Sigmoid colon (tissue), 6 donors: ENCODE measurements at regions not wholly inside any gene's neighbourhood (a gene's known extent, or its start where the extent isn't known, plus 50 kb on each side); places are given as distances from the start of the nearest gene placed in this dataset.

ENCODE experiments used
- DNase-seq: peaks from one replicate; pipeline ENCODE4 v3.0.0-alpha.2; 2019
- H3K27ac ChIP-seq, 4 donors: fragments of 200-600 bp; sonication (generic); one replicate each; pipeline ENCODE4 v1.5.1; 2016 to 2019; ENCODE audit warnings: mild to moderate bottlenecking in 1 of 4
- H3K27me3 ChIP-seq, 3 donors: fragments of 200-600 bp; sonication (generic); one replicate each; pipeline ENCODE4 v1.5.1; 2019; ENCODE audit warnings: mild to moderate bottlenecking in 1 of 3
- H3K36me3 ChIP-seq, 4 donors: fragments of 200-600 bp; sonication (generic); one replicate each; pipeline ENCODE4 v1.5.1; 2016 to 2019
- H3K4me1 ChIP-seq, 4 donors: fragments of 200-600 bp; sonication (generic); one replicate each; pipeline ENCODE4 v1.5.1; 2017 to 2019
- H3K4me3 ChIP-seq, 4 donors: fragments of 200-600 bp; sonication (generic); one replicate each; pipeline ENCODE4 v1.5.1; 2017 to 2019; ENCODE audit warnings: mild to moderate bottlenecking in 2 of 4, moderate library complexity in 1 of 4
- H3K9me3 ChIP-seq, 4 donors: fragments of 200-600 bp in 3 of 4; sonication (generic) in 3 of 4; one replicate each; pipeline versions ENCODE4 v1.5.1 to v1.6.1; 2013 to 2019
- EP300 ChIP-seq, 4 donors: sonication (generic); formaldehyde crosslinking; IDR thresholded peaks; one replicate each; pipeline ENCODE4 v1.6.1; 2017; ENCODE audit warnings: antibody characterized with exemption in 4 of 4
- POLR2A ChIP-seq, 2 donors: fragments of 450-650 bp; IDR thresholded peaks; one replicate each; pipeline ENCODE4 v1.6.1; 2016; ENCODE audit warnings: antibody characterized with exemption in 2 of 2, mild to moderate bottlenecking in 2 of 2, moderate library complexity in 2 of 2
- POLR2AphosphoS5 ChIP-seq, 4 donors: sonication (generic); formaldehyde crosslinking; IDR thresholded peaks; one replicate each; pipeline ENCODE4 v1.6.1; 2017; ENCODE audit warnings: antibody characterized with exemption in 4 of 4
- WGBS, 2 donors: extraction: QIAGEN DNeasy Blood & Tissue Kit; methylation state at CpG; one replicate each; pipeline ENCODE4 v1.1.7; 2013; 5-methylcytosine and 5-hydroxymethylcytosine counted together
- intact Hi-C: fragments of 100-400 bp; cut with DNase I; formaldehyde crosslinking; loops from one replicate; pipeline ENCODE4 v1.15.1; 2023
- TF ChIP-seq, protein P1 (sequence below), 4 experiments: fragments of 450-650 bp in 3 of 4; fragments of 200-600 bp in 1 of 4; IDR thresholded peaks; one replicate each; pipeline ENCODE4 v1.5.1; 2016 to 2019; ENCODE audit warnings: antibody characterized with exemption in 4 of 4, mild to moderate bottlenecking in 3 of 4, moderate library complexity in 2 of 4
- donor health status: healthy with polysubstance abuse.
- donor health status: healthy.

DNA sequence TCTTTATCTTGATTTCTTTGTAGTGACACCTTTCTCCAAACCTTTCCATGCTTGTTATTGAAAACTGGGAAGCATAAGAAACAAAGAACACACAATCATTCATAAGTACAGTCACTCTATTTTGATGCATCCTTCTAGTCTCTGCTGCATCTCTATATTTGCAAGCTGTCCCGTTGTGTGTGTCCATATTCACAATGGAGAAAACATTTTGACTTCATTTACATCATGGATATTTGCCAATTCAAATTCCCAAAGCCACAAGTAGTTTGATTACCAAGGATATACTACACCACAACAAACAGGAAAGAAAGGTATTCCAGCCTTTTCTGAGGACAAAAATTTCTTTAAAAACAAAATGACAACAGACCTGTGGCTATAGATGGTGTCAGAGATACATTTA lies 673.8 kb downstream of the STIM2 start:
- intact Hi-C loops, result no loop called here
- Histone ChIP-seq H3K4me3 (no peak overlapping the region), H3K9me3 (no peaks in the 10 kb centered on the region), H3K36me3 (no peaks in the 10 kb centered on the region), H3K4me1 (no peaks in the 10 kb centered on the region), H3K27ac (no peak overlapping the region), H3K27me3 (no peaks in the 10 kb centered on the region)
- 45 to 58% methylated on average over 1 of the region's 1 CpG for WGBS, 2 donors
- no peak for DNase-seq
- TF ChIP-seq EP300 (IDR thresholded peaks at IDR 0.05), result no peak
- TF ChIP-seq POLR2AphosphoS5 (IDR thresholded peaks at IDR 0.05), result no peak
- no peak for TF ChIP-seq POLR2A (IDR thresholded peaks at IDR 0.05)
- TF ChIP-seq, protein P1, sequence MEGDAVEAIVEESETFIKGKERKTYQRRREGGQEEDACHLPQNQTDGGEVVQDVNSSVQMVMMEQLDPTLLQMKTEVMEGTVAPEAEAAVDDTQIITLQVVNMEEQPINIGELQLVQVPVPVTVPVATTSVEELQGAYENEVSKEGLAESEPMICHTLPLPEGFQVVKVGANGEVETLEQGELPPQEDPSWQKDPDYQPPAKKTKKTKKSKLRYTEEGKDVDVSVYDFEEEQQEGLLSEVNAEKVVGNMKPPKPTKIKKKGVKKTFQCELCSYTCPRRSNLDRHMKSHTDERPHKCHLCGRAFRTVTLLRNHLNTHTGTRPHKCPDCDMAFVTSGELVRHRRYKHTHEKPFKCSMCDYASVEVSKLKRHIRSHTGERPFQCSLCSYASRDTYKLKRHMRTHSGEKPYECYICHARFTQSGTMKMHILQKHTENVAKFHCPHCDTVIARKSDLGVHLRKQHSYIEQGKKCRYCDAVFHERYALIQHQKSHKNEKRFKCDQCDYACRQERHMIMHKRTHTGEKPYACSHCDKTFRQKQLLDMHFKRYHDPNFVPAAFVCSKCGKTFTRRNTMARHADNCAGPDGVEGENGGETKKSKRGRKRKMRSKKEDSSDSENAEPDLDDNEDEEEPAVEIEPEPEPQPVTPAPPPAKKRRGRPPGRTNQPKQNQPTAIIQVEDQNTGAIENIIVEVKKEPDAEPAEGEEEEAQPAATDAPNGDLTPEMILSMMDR (IDR thresholded peaks at IDR 0.05), result no peak

DNA sequence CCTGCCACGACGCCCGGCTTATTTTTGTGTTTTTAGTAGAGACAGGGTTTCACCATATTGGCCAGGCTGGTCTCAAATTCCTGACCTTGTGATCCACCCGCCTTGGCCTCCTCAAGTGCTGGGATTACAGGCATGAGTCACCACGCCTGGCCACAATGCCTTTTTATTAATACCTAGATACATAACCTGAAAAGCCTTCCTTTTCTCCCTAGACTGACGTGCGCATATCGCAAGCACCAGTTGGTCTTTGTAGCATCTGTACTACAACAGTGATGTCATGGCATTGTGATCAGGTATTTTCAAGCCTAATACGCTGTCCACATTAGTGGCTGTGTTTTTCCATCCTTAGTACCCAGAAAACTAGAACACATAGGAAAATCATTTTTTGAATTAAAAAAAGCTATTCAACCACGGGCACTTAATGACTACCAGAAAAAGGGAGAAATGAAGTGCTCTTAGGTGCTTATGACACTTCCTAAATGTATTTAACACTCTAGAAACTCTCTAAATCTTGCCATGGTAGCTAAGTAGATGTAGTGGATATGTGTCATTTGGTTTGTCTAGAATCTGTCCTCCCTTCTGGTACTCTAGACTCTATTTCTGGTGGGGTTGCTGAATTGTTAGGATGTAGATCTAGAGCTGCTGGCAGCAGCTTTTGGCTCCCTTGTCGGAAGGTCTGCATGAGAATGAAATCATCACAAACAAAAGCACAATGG lies 707.8 kb downstream of the STIM2 start:
- no peaks in the 10 kb centered on the region for H3K4me1 ChIP-seq
- no peak overlapping the region for H3K4me3 ChIP-seq
- 83 to 84% methylated on average over 11 of the region's 11 CpGs for WGBS, 2 donors
- no peaks in the 10 kb centered on the region for H3K9me3 ChIP-seq
- H3K27ac ChIP-seq, result no peak overlapping the region
- no peak for TF ChIP-seq POLR2AphosphoS5 (IDR thresholded peaks at IDR 0.05)
- no peak for TF ChIP-seq POLR2A (IDR thresholded peaks at IDR 0.05)
- no peaks in the 10 kb centered on the region for H3K27me3 ChIP-seq
- no peak for DNase-seq
- no peaks in the 10 kb centered on the region for H3K36me3 ChIP-seq
- intact Hi-C loops, result no loop called here

DNA sequence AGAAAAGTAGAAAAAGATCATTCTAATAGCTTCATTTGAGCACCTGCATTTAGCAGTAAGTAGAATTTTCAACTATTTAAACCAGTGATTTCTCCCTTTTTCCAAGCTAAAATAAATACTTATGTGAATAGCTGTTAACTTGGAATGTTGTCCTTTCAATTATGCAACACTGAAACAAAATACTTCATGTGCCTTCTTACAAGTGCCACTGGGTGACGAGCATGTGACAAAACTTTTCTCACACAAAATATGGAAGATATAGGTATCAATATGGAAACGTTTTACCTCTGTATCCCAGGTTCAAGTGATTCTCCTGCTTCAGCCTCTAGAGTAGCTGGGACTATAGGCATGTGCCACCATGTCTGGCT lies 708.3 kb downstream of the STIM2 start:
- H3K4me1 ChIP-seq, result no peaks in the 10 kb centered on the region

DNA sequence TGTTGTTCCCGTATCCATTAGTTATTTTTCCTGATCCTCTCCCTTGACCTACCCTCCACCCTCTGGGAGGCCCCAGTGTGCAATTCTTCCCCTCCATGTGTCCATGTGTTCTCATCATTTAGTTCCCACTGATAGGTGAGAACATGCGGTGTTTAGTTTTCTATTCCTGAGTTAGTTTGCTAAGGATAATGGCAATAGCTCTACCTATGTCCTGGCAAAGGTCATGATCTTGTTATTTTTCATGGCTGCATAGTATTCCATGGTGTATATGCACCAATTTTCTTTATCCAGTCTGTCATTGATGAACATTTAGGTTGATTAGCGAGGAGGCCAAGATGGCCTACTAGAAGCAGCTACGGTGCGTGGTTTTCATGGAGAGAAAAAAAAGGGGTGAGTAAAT lies 714.1 kb downstream of the STIM2 start:
- no peaks in the 10 kb centered on the region for H3K36me3 ChIP-seq
- H3K27me3 ChIP-seq, result no peaks in the 10 kb centered on the region
- WGBS, 2 donors, result 78 to 80% methylated on average over 5 of the region's 5 CpGs
- no peaks in the 10 kb centered on the region for H3K9me3 ChIP-seq
- no peaks in the 10 kb centered on the region for H3K4me1 ChIP-seq
- H3K4me3 ChIP-seq, result no peak overlapping the region
- no peak for DNase-seq
- intact Hi-C loops, result no loop called here
- TF ChIP-seq, protein P1 (IDR thresholded peaks at IDR 0.05), result no peak
- no peak for TF ChIP-seq EP300 (IDR thresholded peaks at IDR 0.05)
- H3K27ac ChIP-seq, result no peak overlapping the region

More for the DNA sequence above, 708.3 kb downstream of the STIM2 start:
- H3K4me3 ChIP-seq, result no peak overlapping the region
- 72 to 77% methylated on average over 2 of the region's 2 CpGs for WGBS, 2 donors
- no peak for TF ChIP-seq POLR2AphosphoS5 (IDR thresholded peaks at IDR 0.05)
- TF ChIP-seq EP300 (IDR thresholded peaks at IDR 0.05), result no peak
- TF ChIP-seq, protein P1 (IDR thresholded peaks at IDR 0.05), result no peak
- TF ChIP-seq POLR2A (IDR thresholded peaks at IDR 0.05), result no peak
- DNase-seq, result no peak
- H3K27me3 ChIP-seq, result no peaks in the 10 kb centered on the region
- no peaks in the 10 kb centered on the region for H3K9me3 ChIP-seq
- no peak overlapping the region for H3K27ac ChIP-seq
- no peaks in the 10 kb centered on the region for H3K36me3 ChIP-seq
- intact Hi-C loops, result no loop called here

DNA sequence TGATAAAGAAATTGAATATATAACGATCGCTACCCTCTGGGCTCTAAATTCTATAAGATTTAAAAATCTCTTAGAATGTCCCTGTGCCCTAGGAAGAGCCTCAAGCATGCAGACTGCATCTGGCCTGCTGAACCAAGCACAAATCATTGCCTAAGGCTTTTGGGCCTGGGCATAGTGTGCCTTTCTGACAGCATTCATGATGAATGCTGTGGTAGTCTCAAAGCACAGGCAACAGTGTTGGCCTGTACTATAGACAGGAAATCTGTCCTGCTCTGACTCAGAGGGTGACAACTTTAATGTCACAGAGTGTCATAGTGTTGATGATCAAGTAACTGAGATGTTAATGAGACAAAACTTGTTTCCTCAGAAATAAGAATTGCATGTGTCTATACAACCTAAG lies 717.3 kb downstream of the STIM2 start:
- TF ChIP-seq POLR2A (IDR thresholded peaks at IDR 0.05), result no peak
- TF ChIP-seq EP300 (IDR thresholded peaks at IDR 0.05), result no peak
- TF ChIP-seq, protein P1 (IDR thresholded peaks at IDR 0.05), result no peak
- H3K27ac ChIP-seq, result no peak overlapping the region
- intact Hi-C loops, result no loop called here
- no peaks in the 10 kb centered on the region for H3K4me1 ChIP-seq
- H3K36me3 ChIP-seq, result no peaks in the 10 kb centered on the region
- DNase-seq, result no peak
- H3K4me3 ChIP-seq, result no peak overlapping the region
- no peaks in the 10 kb centered on the region for H3K9me3 ChIP-seq
- no peaks in the 10 kb centered on the region for H3K27me3 ChIP-seq
- WGBS, 2 donors, result 96% methylated on average over 2 of the region's 2 CpGs
